ENCODE measurements at regions not wholly inside any gene's neighbourhood (a gene's known extent, or its start where the extent isn't known, plus 50 kb on each side); places are given as distances from the start of the nearest gene placed in this dataset.
"Not testable (repeated sequence)": the region's sequence is repeated elsewhere in the genome, so short reads cannot be mapped to it uniquely, and the experiment has no call there.

DNA sequence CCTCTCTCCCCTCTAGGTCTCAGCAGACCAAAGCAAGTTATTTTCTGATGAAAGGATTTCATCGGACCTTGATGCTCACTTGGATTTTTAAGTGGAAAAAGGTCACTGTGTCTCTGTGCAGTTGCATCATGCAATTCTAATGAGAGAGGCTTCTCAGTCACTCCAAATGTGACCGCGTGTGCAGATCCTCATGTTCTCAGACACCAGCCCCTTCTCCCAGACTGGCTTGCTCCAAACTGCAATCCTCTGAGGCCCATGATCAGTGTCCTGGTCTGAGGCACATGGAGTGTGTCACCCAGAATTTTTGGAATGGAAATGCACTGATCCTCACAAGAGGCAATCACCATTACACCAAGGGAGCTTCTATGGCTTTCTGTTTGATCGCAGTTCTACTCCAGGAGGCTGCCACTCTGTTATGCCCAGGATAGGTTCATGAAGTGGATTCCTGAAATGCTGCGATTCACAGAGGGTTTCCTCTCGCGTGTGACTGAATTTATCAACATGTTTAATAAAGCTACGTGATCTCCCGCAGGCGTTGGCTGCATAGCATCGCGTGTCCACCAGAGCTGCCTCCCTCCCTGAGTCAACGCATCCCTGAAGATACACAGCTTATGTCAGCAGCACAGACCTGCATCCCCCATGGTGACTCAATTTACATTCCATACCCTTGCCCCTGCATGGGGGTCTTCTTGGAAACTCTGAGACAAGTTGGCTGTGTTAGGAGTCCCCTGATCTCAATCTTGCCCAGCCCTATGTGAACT, 544.6 kb upstream of the B3GAT1 start:
- intact Hi-C loops (cut with DNase I) = no loop called here
- Histone ChIP-seq H3K27ac (no peak overlapping the region), H3K9me3 (no peaks in the 10 kb centered on the region), H3K4me3 (no peak overlapping the region), H3K36me3 (no peaks in the 10 kb centered on the region), H3K4me1 (peaks cover 0 to under 1% (median 0%) of the 10 kb centered on the region in 4 donors), H3K27me3 (no peaks in the 10 kb centered on the region)
- TF ChIP-seq CTCF (IDR thresholded peaks at IDR 0.05) (no peak), POLR2AphosphoS5 (IDR thresholded peaks at IDR 0.05) (no peak), EP300 (IDR thresholded peaks at IDR 0.05) (no peak), POLR2A (IDR thresholded peaks at IDR 0.05) (no peak)
- DNase-seq = no peak
- WGBS, 2 donors = 81 to 89% methylated on average over 13 of the region's 13 CpGs

- H3K36me3 ChIP-seq; DNase-seq; intact Hi-C loops (cut with DNase I); H3K4me1 ChIP-seq; H3K9me3 ChIP-seq; H3K27ac ChIP-seq; H3K27me3 ChIP-seq; H3K4me3 ChIP-seq: not testable (repeated sequence)
- 70 to 85% methylated on average over 4 of the region's 4 CpGs for WGBS, 2 donors
These were observed 543.9 kb upstream of the B3GAT1 start for GRCh38 chr11:134955970-134956369.

DNA sequence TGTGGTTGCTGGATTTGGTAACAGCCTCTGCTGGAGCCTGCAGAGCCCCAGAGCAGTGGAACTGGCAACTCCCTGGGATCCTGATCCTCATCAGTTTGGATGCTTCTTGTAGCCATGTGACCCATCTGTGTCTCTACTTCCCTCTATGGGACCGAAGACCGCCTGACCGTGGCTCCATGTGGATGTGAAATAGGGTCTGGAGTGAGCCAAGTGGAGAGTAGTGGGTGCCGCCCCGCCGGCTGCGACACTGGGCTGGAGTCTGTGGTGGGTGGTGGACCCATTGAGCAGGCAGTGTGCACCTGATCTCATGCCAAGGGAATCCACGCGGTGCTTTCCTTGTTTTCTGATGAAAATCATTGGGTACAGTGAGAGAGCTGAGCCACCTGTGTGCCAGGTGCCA, 543.2 kb upstream of the B3GAT1 start:
- intact Hi-C loops (cut with DNase I) = no loop called here
- TF ChIP-seq EP300 (IDR thresholded peaks at IDR 0.05) = no peak
- TF ChIP-seq CTCF (IDR thresholded peaks at IDR 0.05) = no peak
- no peak for TF ChIP-seq POLR2A (IDR thresholded peaks at IDR 0.05)
- no peak for TF ChIP-seq POLR2AphosphoS5 (IDR thresholded peaks at IDR 0.05)

GRCh38 chr11:134954456-134954855, 542.4 kb upstream of the B3GAT1 start:
- H3K9me3 ChIP-seq; H3K27me3 ChIP-seq; H3K4me1 ChIP-seq; H3K4me3 ChIP-seq; DNase-seq; H3K27ac ChIP-seq; intact Hi-C loops (cut with DNase I); H3K36me3 ChIP-seq: not testable (repeated sequence)
- WGBS, 2 donors = 85 to 89% methylated on average over 4 of the region's 4 CpGs

More for the DNA sequence above, 543.2 kb upstream of the B3GAT1 start:
- H3K4me1 ChIP-seq = peaks cover 0 to 10% (median 3%) of the 10 kb centered on the region in 4 donors
- no peaks in the 10 kb centered on the region for H3K36me3 ChIP-seq
- H3K9me3 ChIP-seq = no peaks in the 10 kb centered on the region
- H3K27me3 ChIP-seq = no peaks in the 10 kb centered on the region
- WGBS, 2 donors = 89 to 95% methylated on average over 9 of the region's 9 CpGs
- DNase-seq = no peak
- H3K27ac ChIP-seq = no peak overlapping the region
- no peak overlapping the region for H3K4me3 ChIP-seq

GRCh38 chr11:134953417-134953970, 541.5 kb upstream of the B3GAT1 start:
- WGBS, 2 donors = 69 to 82% methylated on average over 2 of the region's 2 CpGs
- intact Hi-C loops (cut with DNase I); H3K27me3 ChIP-seq; H3K27ac ChIP-seq; DNase-seq; H3K4me3 ChIP-seq; H3K36me3 ChIP-seq; H3K9me3 ChIP-seq: not testable (repeated sequence)
- peaks cover 0 to 10% (median 5%) of the 10 kb centered on the region in 4 donors for H3K4me1 ChIP-seq

- no peaks in the 10 kb centered on the region for H3K9me3 ChIP-seq
- H3K4me3 ChIP-seq = no peak overlapping the region
- no peak for DNase-seq
- H3K36me3 ChIP-seq = no peaks in the 10 kb centered on the region
- peaks cover 0 to 2% (median 0%) of the 10 kb centered on the region in 3 donors for H3K27me3 ChIP-seq
- H3K4me1 ChIP-seq = peaks cover 0 to 10% (median 5%) of the 10 kb centered on the region in 4 donors
- WGBS, 2 donors = 68 to 72% methylated on average over 6 of the region's 6 CpGs
- no peak overlapping the region for H3K27ac ChIP-seq
- intact Hi-C loops (cut with DNase I) = no loop called here
- TF ChIP-seq EP300 (IDR thresholded peaks at IDR 0.05) = no peak
- TF ChIP-seq POLR2A (IDR thresholded peaks at IDR 0.05) = no peak
- TF ChIP-seq POLR2AphosphoS5 (IDR thresholded peaks at IDR 0.05) = no peak
- no peak for TF ChIP-seq CTCF (IDR thresholded peaks at IDR 0.05)
These were observed 539.3 kb upstream of the B3GAT1 start for GRCh38 chr11:134951305-134951700.

Data from sigmoid colon (tissue), 6 donors.